ENCODE measurements at regions not wholly inside any gene's neighbourhood (a gene's known extent, or its start where the extent isn't known, plus 50 kb on each side); places are given as distances from the start of the nearest gene placed in this dataset.
"Not testable (repeated sequence)": the region's sequence is repeated elsewhere in the genome, so short reads cannot be mapped to it uniquely, and the experiment has no call there.

- no peak for DNase-seq (ENCODE audit: low read depth, low spot score)
Measured at GRCh38 chr2:176569574-176569973, 300.3 kb downstream of the MTX2 start.

DNA sequence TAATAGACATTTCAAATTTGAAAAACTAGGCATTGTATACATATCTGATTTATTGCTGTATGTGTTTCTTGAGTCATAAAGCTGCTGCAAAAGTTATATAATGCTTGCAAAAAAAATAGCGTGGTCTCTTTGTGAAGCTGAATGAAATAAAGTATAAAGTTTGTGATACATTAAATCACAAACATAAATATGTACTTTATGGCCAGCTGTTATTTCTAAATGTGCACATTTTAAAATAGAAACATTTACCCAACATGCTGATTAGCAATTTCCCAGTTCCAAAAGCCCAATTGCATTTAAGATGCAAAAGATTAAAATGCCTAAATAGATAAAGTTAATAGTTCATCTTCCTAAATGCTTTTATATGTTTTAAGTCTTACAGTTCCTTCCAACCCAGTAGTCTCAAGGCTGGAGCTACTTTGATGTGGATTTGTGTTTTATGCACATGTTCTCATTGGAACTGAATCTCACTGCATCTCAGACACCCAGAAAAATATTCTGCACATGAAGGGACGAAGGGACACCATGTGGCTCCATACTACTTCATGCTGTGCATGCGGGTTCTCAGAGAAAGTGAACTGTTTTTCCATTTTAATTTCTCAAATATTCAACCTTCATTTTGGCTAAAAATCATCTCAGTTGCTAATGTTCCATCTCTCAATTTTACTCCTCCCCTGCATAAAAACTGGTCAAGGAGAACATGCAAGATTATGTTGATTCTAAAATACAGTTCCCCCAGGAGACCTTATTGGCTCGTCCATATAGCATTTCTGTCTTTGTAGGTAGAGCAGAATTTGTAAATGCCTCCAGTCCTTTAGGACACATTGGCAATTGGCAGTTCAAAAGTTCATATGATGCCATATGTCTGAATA, 304.6 kb downstream of the MTX2 start:
- no peak for DNase-seq (ENCODE audit: low read depth, low spot score)

DNA sequence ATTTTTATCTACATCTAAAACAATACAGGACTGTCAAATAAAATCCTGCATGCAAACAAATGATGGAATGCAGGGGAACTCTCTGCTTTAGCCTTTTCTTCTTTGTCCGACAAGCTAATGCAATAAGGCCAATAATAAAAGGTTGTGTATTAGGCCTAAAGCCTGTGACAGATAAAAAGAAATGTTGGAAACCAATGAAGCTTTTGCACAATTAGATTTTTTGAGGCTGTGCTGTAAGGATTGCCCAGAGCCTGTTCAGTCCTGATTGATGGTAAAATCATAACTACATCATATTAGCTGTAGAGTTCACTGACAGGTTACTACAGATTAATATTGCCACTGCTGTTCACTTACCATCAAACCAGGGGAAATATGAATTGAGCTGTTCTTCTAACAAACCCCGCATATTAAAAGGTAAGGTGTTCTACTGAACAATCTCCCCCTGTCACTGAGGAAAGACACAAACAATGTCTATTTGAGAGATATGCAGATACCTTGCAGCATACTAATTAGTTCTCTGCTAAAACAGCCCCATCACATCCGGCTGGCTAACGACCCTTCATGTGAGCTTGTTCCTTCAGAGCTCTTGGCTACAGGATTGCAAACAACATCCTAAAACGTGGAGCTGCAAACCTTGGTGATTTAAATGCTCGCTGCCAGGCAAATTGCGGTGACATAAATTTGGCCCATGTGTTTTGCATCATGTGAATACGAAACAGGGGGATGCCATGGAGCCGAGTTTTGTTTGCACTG, 305.4 kb downstream of the MTX2 start:
- no peak for DNase-seq (ENCODE audit: low read depth, low spot score)

GRCh38 chr2:176575237-176575744, 306.0 kb downstream of the MTX2 start:
- no peak for DNase-seq (ENCODE audit: low read depth, low spot score)

DNA sequence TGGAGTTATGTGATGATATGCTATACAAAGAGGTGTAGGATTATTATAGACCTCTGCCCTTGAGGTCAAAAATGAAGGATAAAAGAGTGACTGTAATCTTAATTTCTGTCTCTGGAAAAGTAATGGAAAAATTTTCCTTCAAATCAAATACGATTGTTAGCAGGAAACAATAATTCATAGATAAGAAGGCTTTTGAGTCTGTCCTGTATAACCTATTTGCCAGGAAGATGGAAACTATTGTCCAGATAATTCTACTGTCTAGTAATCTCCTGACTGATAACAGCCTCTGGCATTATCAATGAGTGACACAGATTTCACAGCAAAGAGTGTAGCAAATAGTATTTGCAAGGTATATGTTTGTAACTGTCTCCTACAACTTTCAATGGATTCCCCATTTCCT, 307.8 kb downstream of the MTX2 start:
- no peak for DNase-seq (ENCODE audit: low read depth, low spot score)

DNA sequence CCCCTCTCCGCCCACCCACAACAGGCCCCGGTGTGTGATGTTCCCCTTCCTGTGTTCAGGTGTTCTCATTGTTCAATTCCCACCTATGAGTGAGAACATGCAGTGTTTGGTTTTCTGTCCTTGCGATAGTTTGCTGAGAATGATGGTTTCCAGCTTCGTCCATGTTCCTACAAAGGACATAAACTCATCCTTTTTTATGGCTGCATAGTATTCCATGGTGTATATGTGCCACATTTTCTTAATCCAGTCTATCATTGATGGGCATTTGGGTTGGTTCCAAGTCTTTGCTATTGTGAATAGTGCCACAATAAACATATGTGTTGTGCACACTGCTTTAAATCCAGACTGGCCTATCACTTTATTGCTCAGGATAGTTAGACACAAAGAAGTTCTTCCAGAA, 309.1 kb downstream of the MTX2 start:
- not testable (repeated sequence) for DNase-seq (ENCODE audit: low read depth, low spot score)

DNA sequence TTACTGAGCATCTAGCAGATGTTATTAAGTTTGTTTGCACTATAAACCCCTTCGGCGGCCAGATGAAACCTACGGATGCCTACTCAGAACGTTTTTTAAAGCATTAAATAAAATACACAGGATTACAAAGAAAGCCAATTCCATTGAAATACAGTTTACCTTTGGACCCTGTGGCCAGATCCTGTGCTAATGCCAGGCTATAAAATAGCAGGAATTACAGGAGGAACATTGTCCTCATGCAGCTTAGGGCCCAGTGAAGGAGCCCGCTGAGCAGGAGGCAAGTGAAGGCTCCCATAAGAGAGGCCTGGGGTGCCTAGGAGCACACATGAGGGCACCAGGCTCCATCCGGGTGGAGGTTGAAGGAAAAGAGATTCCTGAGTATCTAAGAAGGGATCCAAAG, 310.4 kb downstream of the MTX2 start:
- DNase-seq (ENCODE audit: low read depth, low spot score): no peak

DNA sequence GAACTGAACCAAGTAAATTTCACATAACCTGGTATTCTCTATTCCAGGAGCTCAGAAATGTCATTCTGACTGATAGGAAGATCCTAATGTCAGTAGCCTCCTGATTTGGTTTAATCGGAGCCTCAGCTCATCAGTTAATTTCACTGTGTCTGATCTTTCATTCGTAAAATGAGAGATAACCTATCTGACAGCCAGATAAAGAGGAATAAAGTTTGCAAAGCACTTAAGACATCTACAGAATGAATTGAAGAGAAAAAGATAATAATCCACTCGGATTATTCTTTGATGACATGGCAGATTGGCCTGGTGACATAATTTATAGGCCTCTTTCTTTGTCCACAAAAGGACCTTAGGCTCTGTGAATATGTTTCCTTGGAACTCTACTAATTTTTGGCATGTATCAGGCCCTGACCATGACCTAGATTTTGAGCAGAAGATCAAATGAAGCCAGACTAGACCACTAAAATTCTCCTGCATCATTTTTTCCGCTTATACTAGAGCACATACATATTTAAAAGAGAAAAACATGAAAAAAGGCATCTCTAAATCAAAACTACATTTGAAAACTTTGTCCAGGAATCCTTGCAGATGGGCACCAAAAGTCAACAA, 312.4 kb downstream of the MTX2 start:
- DNase-seq (ENCODE audit: low read depth, low spot score): no peak

DNA sequence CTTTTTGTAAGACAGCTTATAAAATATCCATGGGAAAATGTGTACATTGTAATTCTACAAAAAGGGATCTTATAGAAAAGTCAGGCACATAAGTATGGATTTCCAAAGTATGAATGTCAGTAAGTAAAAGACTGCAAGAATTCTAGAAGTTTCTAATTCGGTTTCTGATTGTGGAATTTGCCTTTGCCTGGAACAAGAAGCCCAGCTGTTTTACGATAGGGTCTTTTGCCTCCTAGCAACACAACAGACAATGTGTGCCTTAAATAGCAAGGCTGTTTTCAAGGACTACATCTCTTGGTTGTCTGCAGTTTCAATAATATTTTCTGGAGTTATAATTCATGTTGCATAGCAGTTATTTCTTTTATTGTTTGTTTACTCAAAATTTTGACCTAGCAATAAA, 312.9 kb downstream of the MTX2 start:
- no peak for DNase-seq (ENCODE audit: low read depth, low spot score)

- DNase-seq (ENCODE audit: low read depth, low spot score): peak; percentile 31
Measured at GRCh38 chr2:176582990-176583481, 313.8 kb downstream of the MTX2 start.

DNA sequence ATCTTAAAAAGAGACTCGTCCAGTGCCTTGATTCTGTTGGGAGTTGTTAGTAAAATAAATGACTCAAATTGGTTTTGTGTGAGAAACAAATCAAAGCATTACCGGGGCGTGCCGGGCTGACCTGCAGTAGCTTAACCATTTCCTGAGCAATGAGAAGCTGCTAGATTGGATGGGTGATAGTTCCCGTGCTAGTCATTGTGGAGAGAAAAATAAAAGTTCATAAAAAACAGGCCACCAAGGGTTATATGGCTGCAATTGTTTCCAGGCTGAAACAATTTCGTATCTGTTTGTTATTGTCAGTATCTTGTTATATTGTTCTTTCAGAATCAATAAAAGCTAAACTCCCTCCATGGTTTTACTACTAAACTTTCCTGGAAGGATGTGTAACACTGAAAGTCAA, 314.4 kb downstream of the MTX2 start:
- no peak for DNase-seq (ENCODE audit: low read depth, low spot score)

DNA sequence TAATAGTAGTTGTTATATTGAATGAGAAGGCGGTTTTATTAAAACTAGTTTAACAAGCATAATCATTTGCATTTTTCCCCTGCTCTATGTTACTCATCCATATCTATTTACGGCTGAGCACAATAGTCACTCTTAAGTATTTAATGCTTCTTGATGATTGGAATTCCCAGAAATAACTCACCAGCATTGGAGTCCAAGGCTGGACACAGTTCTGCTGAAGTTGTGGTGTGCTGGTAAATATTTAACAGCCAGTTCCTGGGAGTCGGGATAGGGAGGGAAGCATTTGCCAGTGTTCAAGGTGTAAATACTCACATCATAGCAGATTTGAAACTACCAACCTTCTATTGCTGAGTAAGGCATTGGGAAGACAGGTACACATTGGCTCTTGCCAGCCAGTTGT, 315.1 kb downstream of the MTX2 start:
- DNase-seq (ENCODE audit: low read depth, low spot score): no peak

DNA sequence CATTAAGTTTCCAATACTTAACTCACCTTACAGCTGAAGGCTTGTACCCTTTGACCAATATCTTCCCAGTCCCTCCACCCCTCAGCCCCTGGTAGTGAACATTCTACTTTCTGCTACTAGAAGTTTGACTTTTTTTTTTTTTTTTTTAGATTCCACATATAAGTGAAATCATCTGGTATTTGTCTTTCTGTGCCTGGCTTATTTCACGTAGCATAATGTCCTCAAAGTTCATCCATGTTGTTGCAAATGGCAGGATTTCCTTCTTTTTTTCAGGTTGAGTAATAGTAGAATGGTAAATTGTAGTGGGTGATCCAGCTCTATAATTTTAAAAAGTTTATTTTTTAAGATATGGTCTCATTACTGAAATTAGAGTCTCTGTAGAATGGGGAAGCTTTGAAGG, 316.0 kb downstream of the MTX2 start:
- DNase-seq (ENCODE audit: low read depth, low spot score): no peak

DNA sequence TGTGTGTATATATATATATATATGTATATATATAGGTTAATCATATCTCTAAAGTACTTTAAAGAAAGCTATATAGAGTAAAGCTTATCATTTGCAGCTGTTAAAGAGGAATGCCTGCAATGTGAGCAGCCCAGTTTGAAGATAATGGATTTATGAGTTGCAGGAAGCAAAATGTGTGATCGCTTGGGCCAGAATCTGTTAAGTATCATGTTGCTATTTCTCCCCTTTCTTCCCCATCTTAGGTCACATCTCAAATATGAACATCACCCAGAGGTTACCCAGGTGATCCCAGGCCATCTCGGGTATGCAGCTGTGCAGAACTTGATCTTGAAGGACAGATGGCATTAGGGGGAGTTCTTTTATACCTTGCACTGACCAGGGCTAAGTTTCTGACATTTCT, 316.5 kb downstream of the MTX2 start:
- DNase-seq (ENCODE audit: low read depth, low spot score): no peak

DNA sequence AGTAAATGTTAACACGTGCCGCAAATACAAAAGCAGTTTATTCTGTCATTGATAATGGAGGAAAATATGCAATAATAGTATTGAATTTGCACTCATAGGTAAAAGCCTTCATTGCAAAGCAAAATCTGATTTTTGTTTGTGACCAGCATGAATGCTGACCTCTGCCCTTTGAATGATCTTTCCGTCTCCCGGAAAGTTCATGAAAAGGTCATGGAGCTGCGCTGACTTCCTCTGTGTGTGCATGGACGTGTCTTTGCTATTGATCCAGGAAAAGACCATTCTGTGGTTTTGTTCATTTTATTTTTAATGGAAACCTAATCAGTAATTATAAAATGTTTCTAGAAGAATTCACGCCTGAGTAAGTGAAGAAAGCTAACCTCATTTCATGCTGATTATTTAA, 320.0 kb downstream of the MTX2 start:
- no peak for DNase-seq (ENCODE audit: low read depth, low spot score)

- no peak for DNase-seq (ENCODE audit: low read depth, low spot score)
Measured at GRCh38 chr2:176589825-176590440, 320.7 kb downstream of the MTX2 start.

DNA sequence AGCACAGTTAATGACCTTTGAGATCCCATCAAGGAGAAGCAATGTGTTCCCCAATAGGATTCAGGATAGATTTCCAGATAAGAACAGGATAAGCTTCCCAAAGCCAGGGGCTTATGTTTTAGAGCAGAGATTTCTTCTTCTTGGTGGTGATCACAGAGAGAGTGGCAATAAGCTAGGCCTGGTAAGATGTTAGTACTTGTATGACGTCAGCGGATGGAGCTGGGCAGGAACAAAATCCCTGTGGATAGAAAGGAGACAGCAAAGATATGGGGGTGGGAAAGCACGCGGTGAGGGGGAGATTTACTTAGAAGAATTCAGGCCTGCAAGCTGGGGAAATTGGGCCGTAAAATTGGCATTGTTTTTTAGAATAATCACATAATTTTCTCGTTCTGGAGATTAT, 323.0 kb downstream of the MTX2 start:
- no peak for DNase-seq (ENCODE audit: low read depth, low spot score)

GRCh38 chr2:176595986-176596385, 326.7 kb downstream of the MTX2 start:
- no peak for DNase-seq (ENCODE audit: low read depth, low spot score)

- DNase-seq (ENCODE audit: low read depth, low spot score): no peak
Measured at GRCh38 chr2:176597916-176598315, 328.7 kb downstream of the MTX2 start.

DNA sequence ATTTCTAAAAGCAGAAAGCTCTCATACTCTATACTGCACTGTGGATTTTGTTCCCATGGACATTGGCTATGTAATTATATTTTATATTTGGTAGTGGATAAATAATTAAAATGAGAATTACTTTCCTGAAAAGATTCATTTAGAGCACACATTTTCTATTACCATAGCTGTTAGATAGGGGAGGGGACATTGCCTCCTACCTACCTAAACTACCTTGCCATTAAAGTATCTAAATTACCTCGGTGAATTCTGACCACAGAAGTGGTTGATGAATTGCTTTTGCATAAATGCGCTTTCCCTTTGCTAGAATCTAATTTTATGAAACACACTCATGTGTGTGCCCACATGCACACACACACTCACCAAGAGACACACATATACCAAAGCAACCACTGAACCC, 329.1 kb downstream of the MTX2 start:
- DNase-seq (ENCODE audit: low read depth, low spot score): no peak

DNA sequence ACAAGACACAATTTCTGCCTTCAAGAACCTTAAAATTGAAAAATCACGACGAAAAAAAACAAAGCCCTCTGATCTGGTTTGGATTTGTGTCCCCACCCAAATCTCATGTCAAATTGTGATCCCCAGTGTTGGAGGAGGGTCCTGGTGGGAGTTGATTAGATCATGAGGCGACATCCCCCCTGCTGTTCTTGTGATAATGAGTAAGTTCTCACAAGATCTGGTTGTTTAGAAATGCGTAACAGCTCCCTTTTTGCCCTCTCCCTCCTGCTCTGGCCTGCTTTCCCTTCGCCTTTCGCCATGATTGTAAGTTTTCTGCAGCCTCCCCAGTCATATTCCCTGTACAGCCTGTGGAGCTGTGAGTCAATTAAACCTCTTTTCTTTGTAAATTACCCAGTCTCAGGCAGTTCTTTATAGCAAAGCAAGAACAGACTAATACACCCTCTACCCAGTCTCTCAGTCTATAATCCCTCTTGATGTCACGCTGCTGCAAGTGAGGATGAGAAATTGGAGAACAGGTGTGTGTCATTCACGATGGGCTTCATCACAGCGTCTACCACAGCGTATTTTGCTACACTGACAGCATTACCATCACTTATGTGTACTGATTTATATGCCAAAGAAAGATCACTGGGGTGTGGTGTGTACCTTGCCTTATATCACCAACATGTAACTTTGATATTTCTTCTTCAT, 330.7 kb downstream of the MTX2 start:
- no peak for DNase-seq (ENCODE audit: low read depth, low spot score)

Measured in smooth muscle cell of the brain vasculature (primary cell).